ENCODE measurements at regions not wholly inside any gene's neighbourhood (a gene's known extent, or its start where the extent isn't known, plus 50 kb on each side); places are given as distances from the start of the nearest gene placed in this dataset.

GRCh38 chr15:62428259-62428658 is 263.2 kb upstream of the C2CD4B start:
- no peak overlapping the region for H3K4me3 Mint-ChIP-seq

More at GRCh38 chr15:62428259-62428658, 263.2 kb upstream of the C2CD4B start:
- Mint-ChIP-seq H3K27me3 (no peaks in the 10 kb centered on the region), H3K4me1 (no peaks in the 10 kb centered on the region), H3K27ac (no peak overlapping the region), H3K9me3 (ENCODE audit: insufficient read depth) (no peaks in the 10 kb centered on the region)
- TF ChIP-seq EZH2 (IDR thresholded peaks at IDR 0.05; ENCODE audit: borderline replicate concordance, insufficient read depth, low read depth, low read length, poor library complexity, severe bottlenecking) = no peak
- TF ChIP-seq CTCF (IDR thresholded peaks at IDR 0.05) = no peak
- Histone ChIP-seq H3K27me3 (replicated peaks in 1 of 4; ENCODE audit: control extremely low read depth in 1 of 4, control insufficient read depth in 3 of 4, insufficient read depth in 4 of 4, low read length in 3 of 4) (no peaks in the 10 kb centered on the region), H3K9me3 (ENCODE audit: control extremely low read depth in 1 of 3, control insufficient read depth in 2 of 3, insufficient read depth in 1 of 3, low read length in 2 of 3) (no peaks in the 10 kb centered on the region), H2AFZ (ENCODE audit: insufficient read depth, low read depth, low read length, poor library complexity, severe bottlenecking) (no peak overlapping the region), H3K27ac (ENCODE audit: low read length in 2 of 2) (no peak overlapping the region), H3K4me1 (ENCODE audit: control insufficient read depth in 2 of 2, insufficient read depth in 2 of 2, low read length in 2 of 2) (no peaks in the 10 kb centered on the region), H3K4me3 (ENCODE audit: control extremely low read depth in 1 of 5, extremely low read depth in 1 of 5, insufficient read depth in 1 of 5, low read depth in 2 of 5, low read length in 4 of 5) (no peak overlapping the region), H3K9ac (ENCODE audit: low read length) (no peak overlapping the region), H3K4me2 (replicated peaks; ENCODE audit: low read depth, low read length, poor library complexity, severe bottlenecking) (no peak overlapping the region), H3K79me2 (ENCODE audit: control insufficient read depth, insufficient read depth, low read length) (no peaks in the 10 kb centered on the region), H4K20me1 (ENCODE audit: control insufficient read depth, insufficient read depth, low read length, poor library complexity, severe bottlenecking) (no peaks in the 10 kb centered on the region), H3K36me3 (replicated peaks in 1 of 2; ENCODE audit: control extremely low read depth in 1 of 2, control insufficient read depth in 1 of 2, extremely low read depth in 1 of 2, insufficient read depth in 2 of 2, low read length in 1 of 2) (no peaks in the 10 kb centered on the region)
- ATAC-seq (ENCODE audit: low read depth) (no peak), DNase-seq (no peak)
- ChIA-PET POLR2A (no interaction called here), CTCF (no interaction called here)
- intact Hi-C loops (cut with micrococcal nuclease) = no loop called here
- 86% methylated on average over 1 of the region's 8 CpGs for WGBS (ENCODE audit: insufficient coverage)

Measured in B cell (primary cell).